MM.1S (cell line): ENCODE measurements at regions not wholly inside any gene's neighbourhood (a gene's known extent, or its start where the extent isn't known, plus 50 kb on each side); places are given as distances from the start of the nearest gene placed in this dataset.

Source experiments
- DNase-seq: peaks from one replicate; pipeline ENCODE4 v3.0.0-alpha.2; 2015
- H2AFZ ChIP-seq: fragments of 300-600 bp; sonication (generic); 2 replicates; pipeline ENCODE4 v1.6.0; 2016; ENCODE audit warnings: antibody characterized with exemption, low read length
- H3F3A ChIP-seq: fragments of 300-600 bp; sonication (generic); 2 replicates; pipeline ENCODE4 v1.6.1; 2016; ENCODE audit warnings: mild to moderate bottlenecking, antibody characterized with exemption, low read length, moderate library complexity, mixed read lengths; ENCODE audit not compliant: insufficient read depth
- H3K27ac ChIP-seq: fragments of 300-600 bp; sonication (generic); 2 replicates; pipeline ENCODE4 v1.5.1; 2016; ENCODE audit warnings: mild to moderate bottlenecking, low read length
- H3K27me3 ChIP-seq: fragments of 300-600 bp; sonication (generic); replicated peaks from 2 replicates; pipeline ENCODE4 v1.6.0; 2016; ENCODE audit warnings: low read length; ENCODE audit not compliant: insufficient read depth
- H3K36me3 ChIP-seq: fragments of 300-600 bp; sonication (generic); replicated peaks from 2 replicates; pipeline ENCODE4 v1.6.1; 2016; ENCODE audit warnings: mild to moderate bottlenecking, low read length, mixed read lengths; ENCODE audit not compliant: insufficient read depth
- H3K4me1 ChIP-seq: fragments of 300-600 bp; sonication (generic); 2 replicates; pipeline ENCODE4 v1.6.1; 2016; ENCODE audit warnings: low read length, mixed read lengths
- H3K4me2 ChIP-seq: fragments of 300-600 bp; sonication (generic); 2 replicates; pipeline ENCODE4 v1.6.0; 2016; ENCODE audit warnings: low read depth, low read length
- H3K4me3 ChIP-seq: fragments of 300-600 bp; sonication (generic); 2 replicates; pipeline ENCODE4 v1.5.1; 2016; ENCODE audit warnings: low read length, mixed read lengths
- H3K79me2 ChIP-seq: fragments of 300-600 bp; sonication (generic); 2 replicates; pipeline ENCODE4 v1.6.1; 2016; ENCODE audit warnings: mixed run types, low read length, mixed read lengths
- H3K9ac ChIP-seq: fragments of 300-600 bp; sonication (generic); 2 replicates; pipeline ENCODE4 v1.6.1; 2016; ENCODE audit warnings: low read length, mixed read lengths
- H3K9me2 ChIP-seq: fragments of 300-600 bp; sonication (generic); replicated peaks from 2 replicates; pipeline ENCODE4 v1.6.1; 2016; ENCODE audit warnings: mild to moderate bottlenecking, low read length, mixed read lengths; ENCODE audit not compliant: insufficient read depth
- H3K9me3 ChIP-seq: fragments of 300-600 bp; sonication (generic); replicated peaks from 2 replicates; pipeline ENCODE4 v1.6.1; 2016; ENCODE audit warnings: mild to moderate bottlenecking, low read length, mixed read lengths; ENCODE audit not compliant: insufficient read depth
- H4K20me1 ChIP-seq: fragments of 300-600 bp; sonication (generic); 2 replicates; pipeline ENCODE4 v1.6.1; 2016; ENCODE audit warnings: mild to moderate bottlenecking, low read length, moderate library complexity, mixed read lengths; ENCODE audit not compliant: insufficient read depth
- EZH2 ChIP-seq: fragments of 300-600 bp; sonication (generic); optimal IDR thresholded peaks from 2 replicates; pipeline ENCODE3; 2017; ENCODE audit warnings: low read depth, mild to moderate bottlenecking, antibody characterized with exemption, low read length, mixed read lengths
- EZH2phosphoT487 ChIP-seq: fragments of 300-600 bp; sonication (generic); IDR thresholded peaks from 2 replicates; pipeline ENCODE4 v1.6.1; 2018; ENCODE audit warnings: antibody characterized with exemption, low read length
- TF ChIP-seq, protein P1 (sequence below): fragments of 300-600 bp; sonication (generic); IDR thresholded peaks from 2 replicates; pipeline ENCODE4 v1.5.1; 2016; ENCODE audit warnings: antibody characterized with exemption, low read length, mixed read lengths

GRCh38 chr7:18370633-18371032, 124.9 kb upstream of the HDAC9 start:
- no peaks in the 10 kb centered on the region for H4K20me1 ChIP-seq
- H3K9ac ChIP-seq: no peak overlapping the region
- H2AFZ ChIP-seq: no peak overlapping the region
- no peaks in the 10 kb centered on the region for H3K27me3 ChIP-seq
- H3K36me3 ChIP-seq: no peaks in the 10 kb centered on the region
- no peak overlapping the region for H3K27ac ChIP-seq
- H3F3A ChIP-seq: no peaks in the 10 kb centered on the region
- no peaks in the 10 kb centered on the region for H3K79me2 ChIP-seq
- H3K4me2 ChIP-seq: no peak overlapping the region
- H3K9me3 ChIP-seq: no peaks in the 10 kb centered on the region
- no peaks in the 10 kb centered on the region for H3K9me2 ChIP-seq
- H3K4me1 ChIP-seq: no peaks in the 10 kb centered on the region
- TF ChIP-seq, protein P1, sequence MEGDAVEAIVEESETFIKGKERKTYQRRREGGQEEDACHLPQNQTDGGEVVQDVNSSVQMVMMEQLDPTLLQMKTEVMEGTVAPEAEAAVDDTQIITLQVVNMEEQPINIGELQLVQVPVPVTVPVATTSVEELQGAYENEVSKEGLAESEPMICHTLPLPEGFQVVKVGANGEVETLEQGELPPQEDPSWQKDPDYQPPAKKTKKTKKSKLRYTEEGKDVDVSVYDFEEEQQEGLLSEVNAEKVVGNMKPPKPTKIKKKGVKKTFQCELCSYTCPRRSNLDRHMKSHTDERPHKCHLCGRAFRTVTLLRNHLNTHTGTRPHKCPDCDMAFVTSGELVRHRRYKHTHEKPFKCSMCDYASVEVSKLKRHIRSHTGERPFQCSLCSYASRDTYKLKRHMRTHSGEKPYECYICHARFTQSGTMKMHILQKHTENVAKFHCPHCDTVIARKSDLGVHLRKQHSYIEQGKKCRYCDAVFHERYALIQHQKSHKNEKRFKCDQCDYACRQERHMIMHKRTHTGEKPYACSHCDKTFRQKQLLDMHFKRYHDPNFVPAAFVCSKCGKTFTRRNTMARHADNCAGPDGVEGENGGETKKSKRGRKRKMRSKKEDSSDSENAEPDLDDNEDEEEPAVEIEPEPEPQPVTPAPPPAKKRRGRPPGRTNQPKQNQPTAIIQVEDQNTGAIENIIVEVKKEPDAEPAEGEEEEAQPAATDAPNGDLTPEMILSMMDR: no peak
- TF ChIP-seq EZH2phosphoT487 (no peak), EZH2 (no peak)
- DNase-seq: no peak
- no peak overlapping the region for H3K4me3 ChIP-seq

DNA sequence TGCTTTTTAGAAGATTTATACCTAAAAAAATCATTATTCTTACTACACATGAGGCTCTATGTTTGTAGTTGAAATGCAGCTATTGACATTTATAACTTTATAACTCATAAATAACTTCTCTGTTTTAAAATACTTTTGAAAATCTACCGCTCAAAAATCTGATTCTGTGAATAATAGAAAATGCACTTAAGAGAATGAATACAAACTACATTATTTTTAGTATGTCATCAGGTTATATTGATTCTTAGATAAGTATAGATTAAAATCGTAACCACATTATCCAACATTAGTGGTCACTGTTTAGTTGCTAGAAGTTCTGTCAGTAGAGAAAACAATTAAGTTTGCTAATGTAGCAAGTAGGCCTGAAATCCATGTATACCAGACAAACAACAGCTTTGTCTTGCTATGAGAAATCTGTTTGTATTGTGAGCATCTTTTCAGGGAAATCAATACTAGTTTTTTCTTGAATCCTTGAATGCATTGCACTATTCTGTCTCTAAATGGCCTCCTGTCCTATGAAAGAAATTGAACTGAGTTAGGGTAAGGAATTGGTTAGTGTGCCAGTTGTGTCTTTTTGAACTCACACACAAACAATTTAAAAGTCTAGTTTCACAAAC, 116.5 kb upstream of the HDAC9 start:
- no peaks in the 10 kb centered on the region for H3K27me3 ChIP-seq
- no peaks in the 10 kb centered on the region for H3F3A ChIP-seq
- TF ChIP-seq EZH2phosphoT487 (no peak), EZH2 (no peak)
- TF ChIP-seq, protein P1: no peak
- no peaks in the 10 kb centered on the region for H3K79me2 ChIP-seq
- H3K9ac ChIP-seq: no peak overlapping the region
- no peaks in the 10 kb centered on the region for H3K36me3 ChIP-seq
- H3K9me3 ChIP-seq: no peaks in the 10 kb centered on the region
- H3K4me1 ChIP-seq: peaks cover 7% of the 10 kb centered on the region; the same call in 1 of the 2 replicates
- no peak overlapping the region for H3K4me2 ChIP-seq
- no peak for DNase-seq
- H3K27ac ChIP-seq: no peak overlapping the region
- no peak overlapping the region for H3K4me3 ChIP-seq
- no peak overlapping the region for H2AFZ ChIP-seq
- no peaks in the 10 kb centered on the region for H4K20me1 ChIP-seq
- no peaks in the 10 kb centered on the region for H3K9me2 ChIP-seq

DNA sequence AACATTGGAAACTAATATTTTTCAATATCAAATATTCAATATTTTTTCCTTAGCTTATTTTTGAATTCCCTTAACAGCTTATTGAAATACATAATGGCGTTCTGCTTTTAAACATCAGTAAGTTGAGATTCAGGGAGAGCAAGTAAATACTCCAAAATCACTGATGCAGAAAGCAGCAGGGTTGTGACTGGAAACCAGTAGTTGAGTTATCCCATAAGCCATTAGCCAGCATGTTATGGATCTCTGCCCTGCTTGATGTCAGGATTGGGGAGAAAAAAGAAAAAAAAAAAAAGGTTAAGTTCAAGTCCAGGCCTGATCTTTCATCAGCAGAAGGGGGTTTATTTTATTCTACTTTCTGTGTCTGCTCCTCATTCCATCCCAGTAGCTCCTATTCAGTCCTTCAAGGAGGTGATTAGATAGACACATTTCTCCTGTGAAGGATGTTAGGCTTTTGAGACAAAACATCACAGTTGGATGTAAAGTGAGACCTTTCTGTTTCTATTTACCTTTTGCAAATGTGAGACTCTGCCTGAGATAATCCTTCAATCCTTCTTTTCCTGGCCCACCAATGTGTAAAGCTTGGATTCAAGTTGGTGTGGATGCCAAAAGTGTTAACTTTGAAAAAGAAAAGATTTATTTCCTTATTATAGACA, 110.9 kb upstream of the HDAC9 start:
- Histone ChIP-seq H3K27ac (no peak overlapping the region), H2AFZ (no peak overlapping the region), H3K36me3 (no peaks in the 10 kb centered on the region), H3K9me3 (no peaks in the 10 kb centered on the region), H3K4me3 (no peak overlapping the region), H3K9ac (no peak overlapping the region), H3K9me2 (no peaks in the 10 kb centered on the region), H3K79me2 (no peaks in the 10 kb centered on the region), H3K4me1 (peaks cover 3% of the 10 kb centered on the region; the same call in 1 of the 2 replicates), H4K20me1 (no peaks in the 10 kb centered on the region; the same call in 1 of the 2 replicates), H3K27me3 (no peaks in the 10 kb centered on the region), H3F3A (no peaks in the 10 kb centered on the region), H3K4me2 (no peak overlapping the region)
- no peak for TF ChIP-seq EZH2
- no peak for TF ChIP-seq EZH2phosphoT487
- TF ChIP-seq, protein P1: no peak
- no peak for DNase-seq
